Naive B cell (primary cell): ENCODE measurements at regions not wholly inside any gene's neighbourhood (a gene's known extent, or its start where the extent isn't known, plus 50 kb on each side); places are given as distances from the start of the nearest gene placed in this dataset.

Experiments used
- ATAC-seq, 2 donors: fragments of 150-1000 bp; cut with Tn5 transposase; 2 replicates each; pipeline ENCODE4 v1.10.0; 2021; ENCODE audit warnings: low read depth in 2 of 2, mild to moderate bottlenecking in 2 of 2, moderate library complexity in 2 of 2
- DNase-seq: peaks from one replicate; pipeline ENCODE4 v3.0.0; 2022
- H3K27ac Mint-ChIP-seq, 6 donors: one replicate each; pipeline ENCODE4 v1.8.0; 2020 to 2022; ENCODE audit warnings: mild to moderate bottlenecking in 6 of 6, mixed read lengths in 6 of 6, moderate library complexity in 5 of 6, inconsistent platforms in 2 of 6
- H3K27me3 Mint-ChIP-seq, 3 donors: one replicate each; pipeline ENCODE4 v1.8.0; 2021 to 2022; ENCODE audit warnings: mixed read lengths in 3 of 3, mild to moderate bottlenecking in 1 of 3
- H3K36me3 Mint-ChIP-seq, 2 donors: one replicate each; pipeline ENCODE4 v1.8.0; 2020 to 2022; ENCODE audit warnings: mixed read lengths in 2 of 2, inconsistent platforms in 1 of 2, mild to moderate bottlenecking in 1 of 2
- H3K4me1 Mint-ChIP-seq, 3 donors: one replicate each; pipeline ENCODE4 v1.8.0; 2020 to 2022; ENCODE audit warnings: mixed read lengths in 3 of 3, inconsistent platforms in 1 of 3, mild to moderate bottlenecking in 1 of 3, moderate library complexity in 1 of 3
- H3K4me3 Mint-ChIP-seq, 8 donors: one replicate each; pipeline ENCODE4 v1.8.0; 2020 to 2022; ENCODE audit warnings: mild to moderate bottlenecking in 8 of 8, mixed read lengths in 8 of 8, moderate library complexity in 8 of 8, inconsistent platforms in 2 of 8
- H3K9me3 Mint-ChIP-seq, 7 donors: one replicate each; pipeline ENCODE4 v1.8.0; 2020 to 2022; ENCODE audit warnings: mixed read lengths in 7 of 7, mild to moderate bottlenecking in 5 of 7, inconsistent platforms in 2 of 7, moderate library complexity in 1 of 7

- Mint-ChIP-seq H3K36me3 (no peaks in the 10 kb centered on the region), H3K4me3 (no peak overlapping the region), H3K27ac (no peak overlapping the region), H3K9me3 (peaks cover 0 to 2% (median 0%) of the 10 kb centered on the region in 7 donors), H3K27me3 (peaks cover 14 to 25% (median 17%) of the 10 kb centered on the region in 3 donors), H3K4me1 (no peaks in the 10 kb centered on the region)
- ATAC-seq (no peak), DNase-seq (no peak)
Observed at GRCh38 chr6:75546381-75546780, 52.8 kb upstream of the FILIP1 start.

- ATAC-seq (no peak), DNase-seq (no peak)
- peaks cover 0 to 5% (median 0%) of the 10 kb centered on the region in 7 donors for H3K9me3 Mint-ChIP-seq
- H3K27me3 Mint-ChIP-seq, result peaks cover 8 to 23% (median 14%) of the 10 kb centered on the region in 3 donors
- no peak overlapping the region for H3K4me3 Mint-ChIP-seq
- no peaks in the 10 kb centered on the region for H3K36me3 Mint-ChIP-seq
- H3K4me1 Mint-ChIP-seq, result no peaks in the 10 kb centered on the region
- no peak overlapping the region for H3K27ac Mint-ChIP-seq
Observed at GRCh38 chr6:75550544-75551167, 51.0 kb upstream of the SENP6 start.

- Mint-ChIP-seq H3K27me3 (peaks cover 8 to 23% (median 10%) of the 10 kb centered on the region in 3 donors), H3K36me3 (no peaks in the 10 kb centered on the region), H3K9me3 (peaks cover 0 to 5% (median 0%) of the 10 kb centered on the region in 7 donors), H3K27ac (peak overlapping the region in 1 of 6 donors; percentile 67), H3K4me1 (no peaks in the 10 kb centered on the region), H3K4me3 (no peak overlapping the region)
- ATAC-seq (no peak), DNase-seq (no peak)
Observed at GRCh38 chr6:75551367-75551952, 50.2 kb upstream of the SENP6 start.
